ENCODE measurements at regions not wholly inside any gene's neighbourhood (a gene's known extent, or its start where the extent isn't known, plus 50 kb on each side); places are given as distances from the start of the nearest gene placed in this dataset.

GRCh38 chr20:60470366-60470765, 512.1 kb downstream of the CDH26 start:
- H3K27ac Mint-ChIP-seq (ENCODE audit: low read depth, unreplicated experiment), result no peak overlapping the region
- H3K4me3 Mint-ChIP-seq (ENCODE audit: unreplicated experiment), result no peak overlapping the region
- no peaks in the 10 kb centered on the region for H3K36me3 Mint-ChIP-seq (ENCODE audit: insufficient read depth, unreplicated experiment)
- intact Hi-C loops (cut with micrococcal nuclease), result no loop called here
- no peaks in the 10 kb centered on the region for H3K9me3 Mint-ChIP-seq (ENCODE audit: unreplicated experiment)
- no peaks in the 10 kb centered on the region for H3K4me1 Mint-ChIP-seq (ENCODE audit: insufficient read depth, unreplicated experiment)
- no peak for DNase-seq (ENCODE audit: unreplicated experiment)
- POLR2A ChIA-PET, result no interaction called here
- H3K27me3 Mint-ChIP-seq (ENCODE audit: insufficient read depth, unreplicated experiment), result peaks cover 49% of the 10 kb centered on the region
- BruUV-seq (replicated peaks), result no TSS peak
- CTCF ChIA-PET, result no interaction called here
- TF ChIP-seq, protein P1, sequence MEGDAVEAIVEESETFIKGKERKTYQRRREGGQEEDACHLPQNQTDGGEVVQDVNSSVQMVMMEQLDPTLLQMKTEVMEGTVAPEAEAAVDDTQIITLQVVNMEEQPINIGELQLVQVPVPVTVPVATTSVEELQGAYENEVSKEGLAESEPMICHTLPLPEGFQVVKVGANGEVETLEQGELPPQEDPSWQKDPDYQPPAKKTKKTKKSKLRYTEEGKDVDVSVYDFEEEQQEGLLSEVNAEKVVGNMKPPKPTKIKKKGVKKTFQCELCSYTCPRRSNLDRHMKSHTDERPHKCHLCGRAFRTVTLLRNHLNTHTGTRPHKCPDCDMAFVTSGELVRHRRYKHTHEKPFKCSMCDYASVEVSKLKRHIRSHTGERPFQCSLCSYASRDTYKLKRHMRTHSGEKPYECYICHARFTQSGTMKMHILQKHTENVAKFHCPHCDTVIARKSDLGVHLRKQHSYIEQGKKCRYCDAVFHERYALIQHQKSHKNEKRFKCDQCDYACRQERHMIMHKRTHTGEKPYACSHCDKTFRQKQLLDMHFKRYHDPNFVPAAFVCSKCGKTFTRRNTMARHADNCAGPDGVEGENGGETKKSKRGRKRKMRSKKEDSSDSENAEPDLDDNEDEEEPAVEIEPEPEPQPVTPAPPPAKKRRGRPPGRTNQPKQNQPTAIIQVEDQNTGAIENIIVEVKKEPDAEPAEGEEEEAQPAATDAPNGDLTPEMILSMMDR (IDR thresholded peaks at IDR 0.05; ENCODE audit: unreplicated experiment), result no peak

DNA sequence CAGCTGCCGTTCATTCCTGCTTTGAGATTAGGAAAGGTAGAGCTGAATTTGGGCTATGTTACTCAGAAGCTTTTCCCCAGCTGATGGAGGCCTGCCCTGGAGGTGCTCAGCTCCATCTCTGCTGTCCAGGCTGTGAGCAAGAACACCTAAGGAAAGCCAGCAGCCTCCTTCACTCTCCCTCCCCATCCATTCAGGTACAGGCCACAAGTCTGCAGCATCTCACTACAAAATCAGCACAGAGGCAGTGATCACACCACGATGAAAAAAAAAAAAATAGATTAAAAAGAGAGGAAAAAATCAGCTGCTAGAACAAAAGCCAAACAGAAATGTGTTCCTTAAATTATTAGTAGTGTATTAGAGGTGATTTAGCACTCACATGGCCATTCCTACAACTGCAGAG, 515.0 kb downstream of the CDH26 start:
- no peak overlapping the region for H3K27ac Mint-ChIP-seq (ENCODE audit: low read depth, unreplicated experiment)
- CTCF ChIA-PET, result no interaction called here
- TF ChIP-seq, protein P1 (IDR thresholded peaks at IDR 0.05; ENCODE audit: unreplicated experiment), result no peak
- H3K4me3 Mint-ChIP-seq (ENCODE audit: unreplicated experiment), result no peak overlapping the region
- no peaks in the 10 kb centered on the region for H3K4me1 Mint-ChIP-seq (ENCODE audit: insufficient read depth, unreplicated experiment)
- DNase-seq (ENCODE audit: unreplicated experiment), result no peak
- no peaks in the 10 kb centered on the region for H3K9me3 Mint-ChIP-seq (ENCODE audit: unreplicated experiment)
- intact Hi-C loops (cut with micrococcal nuclease), result no loop called here
- H3K27me3 Mint-ChIP-seq (ENCODE audit: insufficient read depth, unreplicated experiment), result peaks cover 50% of the 10 kb centered on the region
- BruUV-seq (replicated peaks), result no TSS peak
- POLR2A ChIA-PET, result no interaction called here
- no peaks in the 10 kb centered on the region for H3K36me3 Mint-ChIP-seq (ENCODE audit: insufficient read depth, unreplicated experiment)

GRCh38 chr20:60474385-60474910, 516.2 kb downstream of the CDH26 start:
- BruUV-seq (replicated peaks), result no TSS peak
- H3K27ac Mint-ChIP-seq (ENCODE audit: low read depth, unreplicated experiment), result no peak overlapping the region
- peaks cover 50% of the 10 kb centered on the region for H3K27me3 Mint-ChIP-seq (ENCODE audit: insufficient read depth, unreplicated experiment)
- H3K4me1 Mint-ChIP-seq (ENCODE audit: insufficient read depth, unreplicated experiment), result no peaks in the 10 kb centered on the region
- ChIA-PET CTCF (interaction anchor here (0.7 to 0.9 kb wide), 2 partner anchors 15 to 511 kb away, joined by 3 read pairs; no protein-coding TSS in a partner anchor), POLR2A (no interaction called here)
- H3K4me3 Mint-ChIP-seq (ENCODE audit: unreplicated experiment), result no peak overlapping the region
- no peaks in the 10 kb centered on the region for H3K9me3 Mint-ChIP-seq (ENCODE audit: unreplicated experiment)
- no peaks in the 10 kb centered on the region for H3K36me3 Mint-ChIP-seq (ENCODE audit: insufficient read depth, unreplicated experiment)
- intact Hi-C loops (cut with micrococcal nuclease), result no loop called here
- no peak for DNase-seq (ENCODE audit: unreplicated experiment)
- TF ChIP-seq, protein P1 (IDR thresholded peaks at IDR 0.05; ENCODE audit: unreplicated experiment), result no peak

GRCh38 chr20:60476045-60476444, 517.8 kb downstream of the CDH26 start:
- H3K4me1 Mint-ChIP-seq (ENCODE audit: insufficient read depth, unreplicated experiment), result no peaks in the 10 kb centered on the region
- ChIA-PET POLR2A (no interaction called here), CTCF (no interaction called here)
- BruUV-seq (replicated peaks), result no TSS peak
- no peak overlapping the region for H3K4me3 Mint-ChIP-seq (ENCODE audit: unreplicated experiment)
- no peaks in the 10 kb centered on the region for H3K9me3 Mint-ChIP-seq (ENCODE audit: unreplicated experiment)
- no peak overlapping the region for H3K27ac Mint-ChIP-seq (ENCODE audit: low read depth, unreplicated experiment)
- peaks cover 6% of the 10 kb centered on the region for H3K36me3 Mint-ChIP-seq (ENCODE audit: insufficient read depth, unreplicated experiment)
- H3K27me3 Mint-ChIP-seq (ENCODE audit: insufficient read depth, unreplicated experiment), result peaks cover 39% of the 10 kb centered on the region
- intact Hi-C loops (cut with micrococcal nuclease), result no loop called here
- DNase-seq (ENCODE audit: unreplicated experiment), result no peak
- TF ChIP-seq, protein P1 (IDR thresholded peaks at IDR 0.05; ENCODE audit: unreplicated experiment), result no peak
